ENCODE measurements at regions not wholly inside any gene's neighbourhood (a gene's known extent, or its start where the extent isn't known, plus 50 kb on each side); places are given as distances from the start of the nearest gene placed in this dataset.
"Not testable (repeated sequence)": the region's sequence is repeated elsewhere in the genome, so short reads cannot be mapped to it uniquely, and the experiment has no call there.

GRCh38 chr16:13351601-13352217, 450.3 kb downstream of the SHISA9 start:
- no peaks in the 10 kb centered on the region for H3K4me1 ChIP-seq
- intact Hi-C loops (cut with DNase I): no loop called here
- no peaks in the 10 kb centered on the region for H3K36me3 ChIP-seq
- H3K27ac ChIP-seq: no peak overlapping the region
- H3K4me3 ChIP-seq: no peak overlapping the region
- H3K9me3 ChIP-seq: no peaks in the 10 kb centered on the region
- DNase-seq (ENCODE audit: low spot score in 2 of 2): no peak
- H3K27me3 ChIP-seq: no peaks in the 10 kb centered on the region
- no peak for TF ChIP-seq CTCF (IDR thresholded peaks at IDR 0.05)

GRCh38 chr16:13352796-13353195, 451.4 kb downstream of the SHISA9 start:
- H3K4me1 ChIP-seq; H3K4me3 ChIP-seq; H3K27me3 ChIP-seq; DNase-seq (ENCODE audit: low spot score in 2 of 2); H3K27ac ChIP-seq; H3K36me3 ChIP-seq; intact Hi-C loops (cut with DNase I); H3K9me3 ChIP-seq: not testable (repeated sequence)

DNA sequence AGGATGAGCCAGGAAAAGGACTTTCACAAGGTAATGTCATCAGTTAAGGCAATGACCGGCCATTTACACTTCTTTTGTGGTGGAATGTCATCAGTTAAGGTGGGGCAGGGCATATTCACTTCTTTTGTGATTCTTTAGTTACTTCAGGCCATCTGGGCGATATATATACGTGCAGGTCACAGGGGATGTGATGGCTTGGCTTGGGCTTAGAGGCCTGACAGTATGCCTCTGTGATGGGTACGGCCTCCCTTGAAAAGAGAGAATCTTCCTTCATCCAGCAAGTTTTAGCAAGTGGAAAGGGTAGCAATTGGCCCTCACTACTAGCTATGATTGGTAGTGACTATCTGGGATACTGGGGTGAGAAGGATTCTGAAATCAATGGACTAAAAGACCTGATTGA, 456.4 kb downstream of the SHISA9 start:
- H3K4me3 ChIP-seq; H3K27me3 ChIP-seq; intact Hi-C loops (cut with DNase I); DNase-seq (ENCODE audit: low spot score in 2 of 2); H3K36me3 ChIP-seq; H3K27ac ChIP-seq; H3K4me1 ChIP-seq: not testable (repeated sequence)
- peaks cover 0 to 14% of the 10 kb centered on the region in 2 donors for H3K9me3 ChIP-seq

DNA sequence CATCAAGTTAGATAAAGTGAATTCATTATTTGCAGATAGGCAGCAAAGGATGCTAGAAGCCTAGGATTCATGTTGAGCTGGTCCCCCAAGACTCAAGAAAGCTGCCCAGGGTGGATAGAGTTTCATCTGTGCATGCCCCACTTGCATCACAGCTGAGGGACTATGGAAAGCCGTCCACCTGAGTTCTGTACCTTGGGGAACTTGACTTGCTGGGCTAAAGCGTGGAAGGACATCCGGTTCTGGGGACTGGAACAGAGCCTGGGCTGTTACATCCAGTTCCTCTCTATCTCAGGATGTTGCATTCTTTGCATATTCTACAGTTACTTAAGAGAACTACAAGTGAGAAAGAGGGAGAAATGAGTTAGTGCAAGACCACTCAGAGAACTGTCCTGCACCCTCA, 458.4 kb downstream of the SHISA9 start:
- H3K27me3 ChIP-seq: no peaks in the 10 kb centered on the region
- H3K27ac ChIP-seq: no peak overlapping the region
- peaks cover 0 to 14% of the 10 kb centered on the region in 2 donors for H3K9me3 ChIP-seq
- H3K4me1 ChIP-seq: no peaks in the 10 kb centered on the region
- TF ChIP-seq CTCF (IDR thresholded peaks at IDR 0.05): no peak
- no peak for DNase-seq (ENCODE audit: low spot score in 2 of 2)
- intact Hi-C loops (cut with DNase I): no loop called here
- H3K36me3 ChIP-seq: no peaks in the 10 kb centered on the region
- H3K4me3 ChIP-seq: no peak overlapping the region

DNA sequence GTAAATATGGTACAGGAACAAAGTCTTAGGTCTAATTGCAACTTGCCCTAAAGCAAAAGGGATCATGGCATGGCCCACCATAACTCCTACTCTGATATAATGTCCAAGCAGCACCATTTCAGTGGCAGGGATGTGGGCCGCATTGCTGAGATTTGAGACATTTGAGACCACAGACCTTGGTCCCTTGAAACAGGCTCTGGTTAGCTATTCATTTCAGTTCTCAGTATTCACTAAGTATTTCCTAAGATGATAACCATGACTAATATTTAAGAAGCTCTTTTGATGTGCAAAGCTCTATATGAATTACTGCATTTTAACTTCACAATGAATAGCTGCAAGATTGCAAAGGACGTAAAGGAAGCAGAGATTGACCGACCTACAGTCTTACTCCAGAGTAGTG, 471.0 kb downstream of the SHISA9 start:
- TF ChIP-seq CTCF (IDR thresholded peaks at IDR 0.05): no peak
- intact Hi-C loops (cut with DNase I): no loop called here

DNA sequence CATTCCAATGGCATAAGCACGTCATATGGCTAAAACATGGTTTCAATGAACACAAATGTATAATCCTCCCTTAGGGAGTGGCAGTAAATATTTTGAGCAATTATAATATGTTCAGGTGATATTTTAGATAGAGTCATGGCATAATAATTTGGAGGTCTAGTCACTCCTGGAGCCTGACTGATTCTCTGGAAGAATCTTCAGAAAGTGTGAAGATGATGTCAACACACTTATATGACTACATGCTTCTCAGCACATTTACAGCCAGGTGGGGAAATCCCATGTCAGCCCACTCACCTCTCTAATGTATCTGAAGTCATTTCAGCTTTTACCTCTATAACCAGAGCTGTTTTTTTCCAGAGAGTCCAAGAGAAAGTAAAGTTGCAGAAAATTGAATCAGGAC, 474.8 kb downstream of the SHISA9 start:
- Histone ChIP-seq H3K27me3 (no peaks in the 10 kb centered on the region), H3K4me1 (no peaks in the 10 kb centered on the region), H3K9me3 (peaks cover 0 to 1% of the 10 kb centered on the region in 2 donors), H3K4me3 (no peak overlapping the region), H3K36me3 (no peaks in the 10 kb centered on the region), H3K27ac (no peak overlapping the region)
- no peak for TF ChIP-seq CTCF (IDR thresholded peaks at IDR 0.05)
- no peak for DNase-seq (ENCODE audit: low spot score in 2 of 2)
- intact Hi-C loops (cut with DNase I): no loop called here

More for the DNA sequence above, 471.0 kb downstream of the SHISA9 start:
- no peaks in the 10 kb centered on the region for H3K27me3 ChIP-seq
- no peak overlapping the region for H3K4me3 ChIP-seq
- H3K36me3 ChIP-seq: no peaks in the 10 kb centered on the region
- DNase-seq (ENCODE audit: low spot score in 2 of 2): no peak
- H3K27ac ChIP-seq: no peak overlapping the region
- H3K4me1 ChIP-seq: no peaks in the 10 kb centered on the region
- H3K9me3 ChIP-seq: no peaks in the 10 kb centered on the region

- no peaks in the 10 kb centered on the region for H3K36me3 ChIP-seq
- H3K27me3 ChIP-seq: no peaks in the 10 kb centered on the region
- no peaks in the 10 kb centered on the region for H3K4me1 ChIP-seq
- H3K9me3 ChIP-seq: peaks cover 0 to 5% of the 10 kb centered on the region in 2 donors
- DNase-seq (ENCODE audit: low spot score in 2 of 2): no peak
- intact Hi-C loops (cut with DNase I): no loop called here
- no peak overlapping the region for H3K4me3 ChIP-seq
- no peak for TF ChIP-seq CTCF (IDR thresholded peaks at IDR 0.05)
- H3K27ac ChIP-seq: no peak overlapping the region
Measured at GRCh38 chr16:13377143-13377542, 475.7 kb downstream of the SHISA9 start.

All from ascending aorta (tissue), 2 donors.